ENCODE measurements at regions not wholly inside any gene's neighbourhood (a gene's known extent, or its start where the extent isn't known, plus 50 kb on each side); places are given as distances from the start of the nearest gene placed in this dataset.

DNA sequence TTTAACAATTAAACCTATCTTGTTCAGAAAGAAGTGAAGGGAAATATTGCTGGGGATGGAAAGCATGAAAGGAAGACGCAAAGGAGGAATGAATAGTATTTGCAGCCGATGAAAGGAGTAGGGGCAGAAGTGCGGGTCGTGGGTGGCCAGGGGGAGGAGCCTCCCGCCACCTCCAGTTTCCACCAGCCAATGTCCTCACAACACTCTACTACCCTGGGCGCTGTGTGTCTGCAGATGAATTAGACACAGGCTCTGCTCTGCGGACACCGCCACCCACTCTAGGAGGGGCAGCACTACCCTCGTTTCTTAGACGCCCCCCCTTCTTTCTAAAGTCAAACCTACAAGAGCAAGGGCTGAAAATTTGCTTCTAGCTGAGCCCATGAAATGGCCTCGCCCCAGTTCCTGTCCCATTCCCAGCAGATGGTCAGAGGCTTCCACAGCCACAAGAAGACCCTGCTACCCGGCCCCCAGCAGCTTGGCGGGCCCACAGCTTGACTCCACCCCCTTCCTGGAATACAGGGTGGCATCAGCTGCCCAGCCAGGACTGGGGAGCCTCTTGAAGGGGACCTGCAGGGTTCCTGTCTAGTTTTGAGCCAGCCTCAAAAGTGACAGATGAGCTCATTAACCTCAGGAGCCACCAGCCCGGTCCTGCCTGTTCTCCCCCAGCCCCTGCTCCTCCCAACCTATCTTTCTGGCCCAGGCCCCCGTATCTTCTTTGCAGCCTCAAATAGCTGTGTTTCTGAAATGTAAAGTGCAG, 268.1 kb downstream of the BUD13 start:
- DNase-seq: no peak

DNA sequence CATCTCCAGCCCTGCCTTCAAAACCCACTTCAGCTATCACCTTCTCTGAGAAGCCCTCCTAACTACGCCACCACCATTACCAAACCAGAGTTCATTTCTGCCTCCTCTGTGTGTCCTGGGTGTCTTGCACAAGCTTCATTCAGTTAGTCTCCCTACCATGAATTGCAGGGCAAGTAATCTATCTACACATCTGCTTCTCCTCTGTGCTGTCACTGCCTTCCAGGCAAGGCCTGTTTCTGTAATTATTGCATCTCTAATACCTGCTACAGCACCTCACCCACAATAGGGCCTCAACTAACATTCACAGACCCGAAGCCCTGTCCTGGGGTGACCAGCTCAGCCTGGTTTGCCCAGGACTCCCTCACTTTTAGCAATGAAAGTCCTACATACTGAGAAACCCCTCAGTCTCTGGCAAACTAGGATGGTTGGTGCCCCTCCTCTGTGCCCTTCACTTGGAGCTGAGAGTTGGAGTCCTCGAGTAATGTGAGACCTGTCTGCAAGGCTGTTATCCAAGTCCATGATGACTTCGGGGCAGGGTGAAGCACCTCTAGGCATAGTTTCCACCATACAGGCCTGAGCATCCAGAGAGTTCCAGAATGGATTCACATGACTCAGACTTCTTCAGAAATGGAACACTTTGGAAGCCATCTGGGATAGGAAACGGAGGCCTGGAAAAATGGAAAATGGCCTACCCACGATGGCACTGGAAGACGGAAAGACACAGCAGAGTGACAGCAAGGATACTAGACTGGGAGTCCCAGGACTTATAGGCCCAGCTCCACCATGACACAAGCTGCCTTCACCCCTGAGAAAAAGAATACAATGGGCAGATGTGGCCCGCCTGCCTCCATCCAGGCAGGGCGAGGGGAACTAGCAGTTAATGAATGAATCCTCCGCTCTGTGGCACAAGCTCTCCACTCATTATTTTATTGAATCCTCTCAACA, 269.3 kb downstream of the BUD13 start:
- no peak for DNase-seq

DNA sequence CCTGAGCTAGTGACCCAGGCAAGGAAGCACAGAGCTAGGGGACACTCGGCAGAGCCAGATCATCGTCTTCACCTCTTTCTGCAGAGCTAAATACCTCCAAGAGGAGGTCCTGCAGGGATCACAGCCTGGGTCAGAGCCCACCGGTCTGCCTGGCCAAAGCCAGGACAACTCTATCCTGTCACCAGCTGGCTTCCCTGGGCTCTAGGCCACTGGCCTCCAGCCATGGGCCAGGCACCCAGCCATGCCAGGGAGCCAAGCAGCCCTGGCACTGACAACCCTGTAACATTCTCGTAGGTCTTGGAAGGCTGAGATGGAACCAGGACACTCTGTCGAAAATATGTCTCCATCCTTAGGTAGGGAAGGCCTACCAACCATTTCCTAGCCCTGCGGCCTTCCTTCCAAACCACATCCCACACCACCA, 270.1 kb downstream of the BUD13 start:
- no peak for DNase-seq

DNA sequence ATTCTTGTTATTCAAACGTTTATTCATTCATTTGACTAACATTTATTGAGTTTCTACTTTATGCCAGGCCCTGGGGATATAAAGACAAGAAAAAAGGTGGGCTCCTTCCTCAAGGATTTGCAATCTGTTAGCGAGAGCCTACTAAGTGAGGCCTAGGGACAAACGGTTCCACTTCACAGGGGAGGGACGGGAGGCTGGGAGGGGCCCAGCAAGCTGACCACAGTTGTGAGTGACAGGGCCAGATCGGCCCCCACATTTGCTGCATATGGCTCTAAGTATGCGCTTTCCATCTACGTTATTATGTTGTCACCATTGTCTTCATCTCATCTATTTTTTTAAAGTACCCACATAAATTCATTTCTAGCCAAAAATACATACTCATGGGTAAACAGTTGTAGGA, 271.1 kb downstream of the BUD13 start:
- no peak for DNase-seq

DNA sequence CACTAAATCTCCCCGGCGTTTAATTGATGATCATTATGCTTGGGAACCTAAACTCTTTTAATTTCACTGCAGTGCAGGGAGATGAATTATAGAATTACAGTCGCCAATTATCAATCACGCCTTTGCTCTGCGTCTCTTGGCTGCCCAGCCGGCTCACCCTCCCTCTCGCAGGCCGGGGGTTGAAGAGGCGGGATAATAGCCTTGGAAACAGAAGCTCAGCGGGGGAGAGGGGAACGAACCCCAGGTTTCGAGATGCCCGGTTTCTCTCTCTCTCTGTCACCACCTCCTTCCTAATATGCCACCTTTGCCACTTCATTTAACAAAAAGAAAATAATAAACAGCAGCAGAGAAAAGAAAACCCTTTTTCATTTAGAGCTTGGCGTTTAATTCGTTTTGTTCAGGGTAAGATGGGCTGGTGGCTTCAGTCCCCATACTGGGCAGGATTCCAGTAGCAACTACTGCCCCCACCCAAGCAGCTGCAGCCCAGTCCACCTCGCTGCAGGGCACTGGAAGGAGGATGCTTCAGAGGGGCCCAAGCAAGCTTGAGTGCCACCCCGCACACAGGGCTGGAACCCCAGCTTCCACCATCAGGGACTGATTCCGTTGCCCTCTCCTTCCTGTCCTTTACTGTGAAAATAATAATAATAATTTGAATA, 271.7 kb downstream of the BUD13 start:
- no peak for DNase-seq

DNA sequence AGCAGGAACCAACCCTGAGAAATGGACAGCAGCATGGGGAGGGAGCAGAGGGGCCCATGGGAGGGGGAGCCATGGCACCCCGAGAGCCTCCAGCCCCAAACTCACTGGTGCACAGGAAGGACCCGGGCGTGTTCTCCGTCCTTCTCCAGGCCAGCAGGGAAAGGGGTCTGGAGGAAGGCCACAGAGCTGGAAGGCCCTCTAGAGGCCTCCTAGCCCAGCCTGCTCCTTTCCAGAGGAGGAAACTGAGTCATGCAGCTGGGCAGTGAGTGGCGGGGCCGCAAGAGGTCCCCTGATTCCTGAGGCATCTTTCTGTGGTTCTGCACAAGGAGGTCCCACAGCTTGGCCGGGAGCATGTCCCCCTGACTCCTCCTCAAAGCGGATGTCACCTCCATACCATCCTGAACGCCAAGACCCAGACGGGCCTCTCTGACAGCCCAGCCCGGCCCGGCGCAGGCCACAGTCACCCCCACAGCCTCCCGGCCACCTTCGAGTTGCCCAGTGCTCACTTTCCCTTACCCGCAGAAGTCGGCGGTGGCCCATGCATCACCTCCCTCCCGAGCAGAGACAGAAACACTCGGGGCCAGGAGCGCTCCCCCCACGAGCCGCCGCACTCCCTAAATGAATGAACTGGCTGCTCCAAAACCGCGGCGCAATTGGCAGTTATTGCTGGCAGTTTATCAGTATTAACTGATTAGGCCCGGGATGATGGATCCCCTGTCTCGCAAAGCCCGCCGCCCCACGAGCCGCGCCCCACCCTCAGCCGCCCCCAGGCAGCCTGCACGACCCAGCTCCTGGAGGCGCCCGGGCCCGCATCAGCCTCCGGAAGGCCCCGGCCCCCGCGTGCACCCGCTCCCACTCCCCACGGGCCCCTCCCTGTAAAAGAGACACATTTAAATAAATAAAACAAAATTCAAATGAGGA, 272.5 kb downstream of the BUD13 start:
- no peak for DNase-seq

DNA sequence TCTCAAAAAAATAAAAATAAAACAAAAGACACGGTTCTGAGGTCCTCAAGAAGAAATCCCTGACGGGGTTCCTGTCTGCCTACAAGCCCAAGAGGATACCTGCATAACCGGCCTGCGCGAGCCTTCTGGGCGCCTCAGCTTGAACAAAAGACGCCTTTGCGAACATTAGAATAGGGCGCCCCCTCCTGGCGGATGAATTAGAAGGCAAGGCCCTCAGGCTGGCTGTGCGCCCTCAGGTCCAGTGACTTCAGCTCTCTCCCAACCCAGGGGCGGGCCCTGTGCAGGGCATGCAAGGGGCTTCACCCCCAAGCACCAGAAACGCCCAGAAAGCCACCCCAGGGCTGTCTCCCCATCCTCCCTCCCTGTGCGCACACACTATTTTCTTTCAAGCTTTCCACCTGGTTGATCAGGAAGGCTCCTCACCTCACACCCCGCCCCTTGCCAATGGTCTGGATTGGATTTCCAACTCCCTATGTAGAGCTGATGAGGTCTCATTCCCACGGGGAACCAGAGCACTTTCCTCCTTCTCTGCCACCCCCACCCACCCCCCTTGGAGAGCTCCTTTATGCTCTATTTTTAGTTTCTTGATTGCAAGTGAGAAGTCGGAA, 273.3 kb downstream of the BUD13 start:
- peak; percentile 55 for DNase-seq

DNA sequence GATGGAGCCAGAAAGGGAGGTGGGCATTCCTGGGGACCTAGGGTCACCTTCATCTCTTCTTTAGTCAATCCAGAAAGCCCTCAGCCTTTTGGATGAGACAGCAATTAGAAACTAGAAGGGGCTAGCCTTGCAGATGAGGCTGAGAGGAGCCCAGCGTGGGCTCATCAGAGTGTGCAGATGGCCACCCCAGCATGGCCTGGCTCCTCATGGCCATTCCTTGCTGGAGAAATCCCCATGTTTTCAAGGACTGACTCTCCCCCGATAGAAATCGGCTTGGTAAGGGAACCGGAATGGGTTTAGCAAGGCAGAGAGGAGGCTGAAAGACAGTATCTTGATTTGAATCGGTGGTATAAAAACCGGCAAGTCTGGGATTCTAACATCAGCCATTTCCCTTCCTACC, 274.6 kb downstream of the BUD13 start:
- DNase-seq: no peak

DNA sequence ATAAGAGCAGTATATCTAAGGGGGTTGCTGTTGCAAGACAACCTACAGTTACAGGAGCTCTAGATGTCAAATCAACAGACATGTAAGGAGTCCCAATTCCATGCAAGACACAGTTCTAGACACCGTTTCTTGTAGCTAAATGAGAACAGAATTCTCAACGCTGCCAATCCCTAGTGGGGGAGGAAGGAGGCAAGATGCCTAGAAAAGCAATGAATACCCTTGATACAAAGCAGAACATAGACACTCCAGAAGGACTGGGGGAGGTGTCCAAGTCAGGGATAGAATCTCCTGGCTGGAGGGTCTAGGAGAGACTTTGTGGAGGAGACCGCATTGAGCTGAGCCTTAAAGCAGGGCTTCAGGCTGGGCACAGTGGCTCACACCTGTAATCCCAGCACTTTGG, 280.2 kb downstream of the BUD13 start:
- DNase-seq: no peak

DNA sequence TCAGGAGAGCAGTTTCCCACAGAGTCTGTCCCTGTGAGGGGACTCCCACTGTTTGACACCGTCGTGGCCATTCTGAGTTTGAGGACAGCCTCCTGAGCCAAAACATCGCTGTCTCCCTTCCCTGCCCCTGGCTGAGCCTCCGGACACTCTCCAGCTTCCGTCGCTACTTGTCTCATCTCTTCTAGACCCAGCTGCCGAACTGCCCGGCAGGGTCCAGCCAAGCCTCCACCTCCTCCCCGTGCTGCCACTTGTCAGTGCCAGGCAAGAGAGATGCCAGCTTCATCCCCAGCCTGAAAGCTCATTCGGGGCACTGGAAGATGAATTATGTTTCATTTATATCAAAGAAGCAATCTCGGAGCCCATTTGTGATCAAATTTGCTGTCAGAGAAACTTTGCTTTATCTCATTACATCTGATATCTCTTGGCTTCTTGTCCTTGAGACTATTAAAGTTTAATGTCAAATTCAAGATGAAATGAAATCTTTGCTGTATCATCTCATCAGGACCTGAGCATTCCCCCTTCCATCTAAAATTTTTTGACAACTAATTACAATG, 283.9 kb downstream of the BUD13 start:
- DNase-seq: no peak

DNA sequence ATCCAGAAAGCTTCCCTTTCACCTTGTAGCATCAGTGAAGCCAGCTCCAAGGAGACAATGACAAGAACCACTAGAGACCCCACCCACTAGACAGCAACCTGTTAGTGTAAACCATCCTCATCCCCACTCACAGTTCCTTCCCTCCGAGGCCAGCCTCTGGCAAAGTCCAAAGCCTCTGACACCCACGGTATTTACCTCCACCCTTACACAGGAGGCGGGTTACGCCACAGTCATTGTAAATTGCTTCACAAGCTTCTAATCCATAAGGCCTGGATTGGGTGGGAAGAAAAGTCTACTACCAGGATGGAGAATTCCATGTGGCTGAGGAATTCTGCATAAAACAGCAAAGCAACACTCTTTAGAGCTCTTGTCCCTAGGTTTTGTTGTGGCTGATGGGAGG, 287.4 kb downstream of the BUD13 start:
- no peak for DNase-seq

DNA sequence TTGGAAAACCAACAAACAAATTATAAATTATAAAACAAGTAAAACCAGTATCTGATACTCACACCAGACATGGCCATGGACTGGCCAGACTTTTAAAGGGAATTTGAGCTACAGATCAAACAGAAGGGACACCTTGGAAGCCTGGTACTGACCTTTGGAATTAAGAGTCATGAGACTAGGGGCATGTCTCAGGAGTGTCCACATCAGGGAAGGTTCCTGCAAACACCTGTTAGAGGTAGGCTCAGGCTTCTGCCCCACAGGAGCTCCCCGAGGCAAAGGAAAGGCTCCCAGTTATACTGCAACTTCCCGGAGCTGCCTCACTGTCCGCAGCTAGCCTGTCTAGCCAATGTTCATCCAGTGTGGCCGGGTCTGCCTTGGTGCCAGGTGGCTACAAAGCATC, 290.1 kb downstream of the BUD13 start:
- DNase-seq: no peak

DNA sequence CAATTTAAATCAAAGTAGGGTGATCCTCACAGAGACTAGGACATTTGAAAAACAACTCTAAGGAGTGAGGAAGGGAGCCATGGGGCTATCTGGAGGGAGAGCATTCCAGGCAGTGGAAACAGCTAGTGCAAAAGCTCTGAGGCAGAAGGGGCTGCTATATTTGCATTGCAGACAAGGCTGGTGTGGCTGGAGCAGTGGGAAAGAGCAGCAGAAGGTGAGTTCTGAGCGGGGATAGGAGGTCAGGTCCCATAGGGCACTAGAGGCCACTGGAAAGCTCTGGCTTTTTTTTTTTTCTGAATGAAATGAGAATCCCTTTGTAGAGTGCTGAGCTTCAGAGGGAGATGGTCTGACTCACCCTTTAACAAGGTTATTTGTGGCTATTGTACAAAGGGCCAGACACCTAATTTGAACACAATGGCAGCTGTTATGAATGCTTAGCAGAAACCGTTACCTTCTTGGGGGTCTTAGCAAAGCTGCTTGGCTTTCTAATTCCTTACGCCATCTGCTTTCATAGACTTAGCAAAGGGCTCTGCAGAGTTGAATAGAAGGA, 291.6 kb downstream of the BUD13 start:
- no peak for DNase-seq

DNA sequence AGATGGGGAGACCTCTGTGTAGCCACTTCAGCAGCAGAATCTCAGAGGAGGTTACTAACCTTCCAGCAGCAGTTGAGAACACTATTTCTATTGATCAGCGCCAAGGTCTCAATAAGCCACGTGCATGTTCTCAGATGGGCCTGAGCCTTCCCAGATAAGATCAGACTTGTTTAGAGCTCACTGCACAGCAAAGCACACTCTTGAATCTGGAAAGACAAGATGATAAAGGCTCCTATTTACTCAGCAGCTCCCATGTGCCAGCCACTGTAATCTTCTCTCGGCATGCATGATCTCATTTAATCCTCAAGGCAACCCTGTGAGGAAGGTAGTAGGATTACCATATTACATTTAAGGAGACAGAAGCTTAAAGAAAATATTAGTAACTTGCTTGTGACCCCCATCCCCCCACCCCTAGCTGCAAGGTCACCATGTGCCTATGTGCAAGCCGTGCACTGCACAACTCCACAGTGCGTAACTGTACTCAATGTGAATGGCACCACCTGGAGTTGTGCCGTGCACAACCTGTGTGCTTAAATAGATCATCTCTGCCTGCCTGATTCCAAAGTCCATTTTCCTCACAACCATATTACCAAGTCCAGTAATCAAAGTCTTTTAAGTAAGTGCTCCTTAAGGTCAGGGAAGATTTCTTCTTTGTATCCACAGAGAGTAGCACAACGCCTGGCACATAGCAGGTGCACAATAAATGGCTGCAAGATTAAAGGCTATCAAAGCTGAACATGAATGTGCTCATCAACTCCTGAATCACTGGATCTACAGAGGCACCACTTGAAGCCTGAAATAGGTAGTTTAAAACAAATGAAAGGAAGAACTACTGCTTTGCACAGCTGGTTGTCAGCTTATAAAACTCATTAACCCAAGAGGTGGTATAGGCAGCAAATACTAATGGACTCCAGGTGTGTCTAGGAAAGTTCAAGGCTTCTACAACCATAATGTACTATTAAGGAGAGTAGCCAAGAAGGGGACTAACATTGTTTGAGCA, 293.8 kb downstream of the BUD13 start:
- DNase-seq: no peak

DNA sequence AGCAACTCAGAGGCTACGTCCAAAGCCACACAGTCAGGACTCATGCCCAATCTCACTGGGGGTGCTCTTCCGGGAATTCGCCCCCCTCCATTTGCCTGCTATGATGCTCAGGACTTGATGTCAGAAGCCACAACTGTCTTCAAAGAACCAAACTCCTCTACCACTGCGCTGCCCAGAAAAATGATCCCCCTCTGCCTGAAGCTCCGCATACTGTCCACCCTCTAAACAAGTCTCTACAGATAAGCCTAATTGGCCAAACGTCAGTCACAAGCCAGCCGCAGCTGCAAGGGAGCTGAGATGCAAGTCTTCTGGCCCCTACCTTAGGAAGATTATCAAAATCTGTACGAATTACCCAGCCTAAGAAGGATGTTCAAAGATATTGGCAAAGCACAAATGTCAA, 294.6 kb downstream of the BUD13 start:
- DNase-seq: no peak

DNA sequence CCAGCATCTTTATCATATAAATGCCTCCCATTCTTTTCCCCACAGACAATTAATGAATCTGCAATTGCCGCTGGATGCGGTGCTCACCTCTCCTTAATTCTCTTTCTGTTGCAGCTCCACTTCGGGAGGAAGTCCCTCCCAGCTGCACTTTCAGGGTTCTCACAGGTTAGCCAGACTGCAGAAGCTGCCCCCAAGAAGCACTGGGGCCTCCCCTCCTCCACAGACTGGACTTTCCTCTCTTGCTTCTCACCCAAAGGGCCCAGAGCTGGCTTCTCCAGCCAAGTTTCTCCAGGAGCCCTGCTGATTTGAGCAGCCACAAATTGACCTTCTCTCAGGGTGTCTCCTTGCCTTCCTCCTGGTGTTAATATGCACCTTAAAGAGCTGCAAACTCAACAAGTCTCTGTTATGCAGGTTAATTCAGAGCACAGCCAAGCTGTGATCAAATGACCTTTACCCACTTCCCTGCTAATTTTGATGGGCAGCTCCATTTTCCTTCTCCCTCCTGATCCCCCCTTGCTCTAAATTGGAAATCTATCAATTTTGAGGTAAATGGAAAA, 298.9 kb downstream of the BUD13 start:
- no peak for DNase-seq

DNA sequence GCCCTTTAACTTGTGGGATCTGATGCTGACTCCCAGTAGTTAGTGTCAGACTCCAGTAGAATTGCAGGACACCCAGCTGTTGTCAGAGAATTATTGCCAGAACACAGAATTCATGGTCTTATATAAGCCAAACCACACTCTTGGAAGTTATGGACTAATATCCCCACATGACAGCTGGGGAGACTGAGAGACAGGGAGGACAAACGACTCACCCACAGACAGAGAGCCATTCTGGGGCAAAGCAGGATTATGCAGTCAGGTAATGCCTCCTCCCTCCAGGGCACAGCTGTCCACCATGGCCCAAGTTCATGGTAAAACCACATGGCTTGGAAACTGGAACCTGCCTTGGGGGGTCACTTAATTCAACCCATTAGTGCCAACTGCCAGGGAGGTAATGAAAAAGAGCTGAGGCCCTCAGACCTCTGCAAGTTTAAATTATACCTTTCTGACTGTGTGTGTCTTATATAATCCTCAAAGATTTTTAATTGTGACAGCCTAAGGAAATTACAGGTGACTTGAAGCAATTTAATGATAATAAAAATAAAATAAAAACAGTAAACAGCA, 299.5 kb downstream of the BUD13 start:
- DNase-seq: no peak

DNA sequence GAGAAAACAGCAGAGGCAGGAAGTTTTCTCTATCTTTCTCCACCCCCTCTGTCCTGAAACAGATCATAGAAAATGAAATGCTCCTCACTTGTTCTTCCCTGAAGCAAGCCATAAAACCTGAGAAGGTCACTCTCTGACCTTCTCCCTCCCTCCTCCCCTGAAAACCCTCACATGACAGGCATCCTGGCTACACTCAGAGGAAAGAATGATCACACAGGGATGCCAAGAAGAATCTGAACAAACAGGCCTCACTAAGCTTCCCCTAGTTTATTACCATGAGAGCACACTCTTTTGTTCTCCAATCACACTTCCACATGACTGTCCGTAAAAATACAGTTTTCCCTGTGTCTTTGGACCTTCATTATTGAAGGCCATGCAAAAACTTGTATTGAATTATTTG, 300.1 kb downstream of the BUD13 start:
- DNase-seq: no peak

DNA sequence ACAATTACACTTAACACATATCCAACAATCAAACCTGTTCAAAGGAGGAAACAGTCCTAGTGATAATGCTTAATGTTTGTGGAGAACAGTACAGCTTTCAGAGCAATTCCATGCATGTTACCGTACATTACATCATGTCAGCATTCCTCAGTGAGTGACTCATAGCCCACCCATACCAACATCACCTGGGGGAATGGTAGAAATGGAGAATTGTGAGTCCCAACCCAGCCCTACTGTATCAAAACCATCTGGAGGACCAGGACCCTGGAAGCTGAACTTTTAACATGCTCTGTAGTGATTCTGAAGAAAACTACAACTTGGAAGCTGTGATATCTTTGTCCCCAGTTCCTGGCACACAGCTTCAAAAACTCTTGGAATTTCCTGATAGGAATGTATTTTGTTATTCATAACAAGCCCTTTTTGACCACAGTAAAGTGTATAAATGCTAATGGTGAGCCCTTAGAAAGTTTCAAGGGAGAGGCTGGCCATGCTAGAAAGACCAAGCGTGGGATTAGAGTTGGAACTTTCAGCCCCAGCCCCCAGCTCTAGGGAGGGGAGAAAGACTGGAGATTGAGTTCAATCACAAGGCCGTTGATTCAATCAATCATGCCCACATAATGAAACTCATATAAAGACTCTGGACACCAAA, 301.1 kb downstream of the BUD13 start:
- DNase-seq: peak; percentile 76

Measured in fibroblast of skin of scalp (primary cell).